ENCODE measurements at regions not wholly inside any gene's neighbourhood (a gene's known extent, or its start where the extent isn't known, plus 50 kb on each side); places are given as distances from the start of the nearest gene placed in this dataset.

DNA sequence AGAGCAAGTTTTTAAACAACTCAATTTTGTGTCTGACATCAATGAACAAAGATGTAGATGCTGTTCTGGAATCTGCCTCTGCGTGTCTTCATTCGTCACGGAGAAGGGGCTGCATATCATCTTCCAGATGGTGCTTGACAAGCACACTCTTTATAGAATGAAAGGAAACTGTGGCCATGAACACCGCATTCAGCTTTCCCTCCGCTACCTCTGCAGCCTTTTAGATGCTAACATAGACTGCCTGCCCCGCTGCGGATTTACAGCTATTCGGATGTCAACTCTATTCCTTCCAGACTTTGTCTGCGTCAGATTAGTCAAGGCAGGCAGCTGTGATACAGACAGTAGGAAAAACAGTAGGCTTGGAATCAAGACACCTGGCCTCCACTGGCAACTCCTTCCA is 232.9 kb downstream of the TJP1 start:
- ChIA-PET CTCF (interaction anchor here (1.1 kb wide), 1 partner anchor 21 kb away, joined by 3 read pairs; no protein-coding TSS in a partner anchor), POLR2A (no interaction called here)

DNA sequence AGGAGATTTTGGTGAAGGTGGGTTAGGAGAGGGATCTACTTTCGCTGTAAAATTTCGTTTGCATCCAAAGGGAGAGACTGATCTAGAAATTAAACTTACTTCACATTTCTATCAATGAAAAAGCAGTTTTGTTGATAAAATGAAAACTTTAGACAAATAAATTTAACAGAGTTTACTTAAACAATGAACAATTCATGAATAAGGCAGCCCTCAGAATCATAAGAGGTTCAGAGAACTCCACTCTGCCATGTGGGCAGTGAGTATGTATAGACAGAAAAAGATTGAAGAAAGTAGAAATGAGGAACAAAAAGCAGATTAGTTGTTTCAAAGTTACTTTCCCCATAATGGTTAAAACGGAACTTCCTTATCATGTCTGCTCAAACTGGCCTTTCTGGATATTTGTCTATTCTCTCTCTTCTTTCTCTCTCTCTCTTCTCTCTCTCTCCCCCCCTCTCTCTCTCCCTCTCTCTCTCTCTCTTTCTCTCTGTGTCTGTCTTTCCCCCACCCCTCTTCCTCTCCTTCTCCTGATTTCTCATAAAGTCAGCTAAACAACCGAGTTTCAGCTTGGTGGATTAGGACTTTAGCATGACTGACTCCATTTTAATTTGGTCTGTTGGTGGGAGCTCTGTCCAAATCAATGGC is 248.9 kb downstream of the TJP1 start:
- ChIA-PET POLR2A (interaction anchor here (0.7 kb wide), 1 partner anchor 142 kb away, joined by 3 read pairs; no protein-coding TSS in a partner anchor), CTCF (interaction anchor here (1.1 kb wide), 1 partner anchor 23 kb away, joined by 4 read pairs; no protein-coding TSS in a partner anchor)
- DNase-seq (ENCODE audit: low read depth, low spot score): no peak
- TF ChIP-seq, protein P1, sequence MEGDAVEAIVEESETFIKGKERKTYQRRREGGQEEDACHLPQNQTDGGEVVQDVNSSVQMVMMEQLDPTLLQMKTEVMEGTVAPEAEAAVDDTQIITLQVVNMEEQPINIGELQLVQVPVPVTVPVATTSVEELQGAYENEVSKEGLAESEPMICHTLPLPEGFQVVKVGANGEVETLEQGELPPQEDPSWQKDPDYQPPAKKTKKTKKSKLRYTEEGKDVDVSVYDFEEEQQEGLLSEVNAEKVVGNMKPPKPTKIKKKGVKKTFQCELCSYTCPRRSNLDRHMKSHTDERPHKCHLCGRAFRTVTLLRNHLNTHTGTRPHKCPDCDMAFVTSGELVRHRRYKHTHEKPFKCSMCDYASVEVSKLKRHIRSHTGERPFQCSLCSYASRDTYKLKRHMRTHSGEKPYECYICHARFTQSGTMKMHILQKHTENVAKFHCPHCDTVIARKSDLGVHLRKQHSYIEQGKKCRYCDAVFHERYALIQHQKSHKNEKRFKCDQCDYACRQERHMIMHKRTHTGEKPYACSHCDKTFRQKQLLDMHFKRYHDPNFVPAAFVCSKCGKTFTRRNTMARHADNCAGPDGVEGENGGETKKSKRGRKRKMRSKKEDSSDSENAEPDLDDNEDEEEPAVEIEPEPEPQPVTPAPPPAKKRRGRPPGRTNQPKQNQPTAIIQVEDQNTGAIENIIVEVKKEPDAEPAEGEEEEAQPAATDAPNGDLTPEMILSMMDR (IDR thresholded peaks at IDR 0.05; ENCODE audit: insufficient read depth, low read length, missing control alignments): no peak
- no peak overlapping the region for H3K4me3 ChIP-seq (ENCODE audit: low read depth, low read length)

More for the DNA sequence above, 232.9 kb downstream of the TJP1 start:
- TF ChIP-seq, protein P1 (IDR thresholded peaks at IDR 0.05; ENCODE audit: insufficient read depth, low read length, missing control alignments): no peak
- no peak overlapping the region for H3K4me3 ChIP-seq (ENCODE audit: low read depth, low read length)
- DNase-seq (ENCODE audit: low read depth, low spot score): no peak

DNA sequence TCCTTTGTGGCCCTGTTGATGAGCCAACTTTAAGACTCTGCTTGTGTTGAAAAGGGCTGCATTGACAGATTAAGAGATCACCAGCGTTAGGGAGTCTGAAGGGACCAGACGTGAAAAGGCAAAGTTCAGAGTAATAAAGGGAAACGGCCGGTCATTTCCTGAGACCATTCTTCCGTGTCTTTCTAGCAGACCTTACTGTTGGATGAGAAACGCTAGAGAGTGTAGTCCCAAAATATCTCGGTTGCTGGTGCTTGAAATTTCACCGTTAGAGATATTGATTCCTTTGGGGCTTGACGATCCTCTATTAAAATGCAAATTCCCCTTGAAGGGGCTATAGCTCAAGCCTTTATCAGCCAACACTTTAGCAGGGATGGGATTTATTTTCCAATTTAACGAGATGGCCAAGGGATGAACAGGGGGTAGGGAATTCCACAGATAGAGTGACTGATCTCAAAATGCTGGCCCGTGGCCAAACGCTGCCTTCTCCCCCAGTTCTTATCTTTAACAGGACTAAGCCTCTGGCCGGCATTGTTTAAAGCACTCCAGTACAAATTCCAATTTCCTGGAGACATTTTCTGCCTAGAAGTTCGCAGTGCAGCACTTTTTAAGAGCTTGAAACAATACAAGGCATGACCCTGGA is 250.4 kb downstream of the TJP1 start:
- TF ChIP-seq, protein P1 (IDR thresholded peaks at IDR 0.05; ENCODE audit: insufficient read depth, low read length, missing control alignments): no peak
- ChIA-PET POLR2A (no interaction called here), CTCF (interaction anchor here (1.0 kb wide), 1 partner anchor 10 kb away, joined by 3 read pairs; no protein-coding TSS in a partner anchor)
- no peak overlapping the region; the same call in 1 of the 2 replicates for H3K4me3 ChIP-seq (ENCODE audit: low read depth, low read length)
- DNase-seq (ENCODE audit: low read depth, low spot score): no peak

DNA sequence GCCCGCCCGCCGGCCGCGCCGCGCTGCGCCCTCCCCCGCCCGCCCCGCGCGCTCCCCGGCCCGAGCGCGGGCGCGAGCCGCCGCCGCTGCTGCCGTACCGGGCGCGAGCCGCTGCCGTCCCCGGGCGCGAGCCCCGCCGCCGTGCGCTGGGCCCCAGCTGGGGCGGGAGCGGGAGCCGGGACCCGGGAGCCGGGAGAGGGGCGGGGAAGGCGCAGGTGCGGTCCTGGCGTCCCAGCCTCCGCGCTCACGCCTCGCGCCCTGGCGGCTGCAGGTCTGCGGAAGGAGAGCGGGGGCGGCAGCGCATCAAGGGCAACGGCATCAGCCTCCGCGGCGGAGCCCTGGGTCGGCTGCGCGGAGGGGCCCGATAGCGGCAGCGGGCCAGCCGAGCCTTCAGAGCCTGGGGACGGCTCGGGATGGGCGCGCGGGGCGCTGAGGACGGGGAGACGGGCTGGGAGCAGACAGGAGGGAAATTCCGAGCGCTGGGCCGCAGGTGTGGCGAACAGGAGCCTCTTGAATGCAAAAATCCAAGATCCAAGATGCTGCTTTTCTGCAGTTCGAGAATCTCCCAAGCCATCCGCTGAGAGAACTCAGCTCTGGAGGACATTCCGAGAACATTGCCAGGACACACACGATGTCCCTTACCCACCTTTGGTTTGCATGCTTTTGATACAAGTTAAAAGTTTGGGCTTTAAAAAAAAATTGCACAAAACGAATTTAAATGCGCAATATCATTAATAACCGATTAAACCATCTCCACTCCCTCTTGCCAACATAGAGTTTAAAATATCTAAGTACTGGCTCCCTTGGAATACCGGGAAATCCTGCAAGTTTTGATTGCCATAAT is 251.1 kb downstream of the TJP1 start:
- POLR2A ChIA-PET: no interaction called here

DNA sequence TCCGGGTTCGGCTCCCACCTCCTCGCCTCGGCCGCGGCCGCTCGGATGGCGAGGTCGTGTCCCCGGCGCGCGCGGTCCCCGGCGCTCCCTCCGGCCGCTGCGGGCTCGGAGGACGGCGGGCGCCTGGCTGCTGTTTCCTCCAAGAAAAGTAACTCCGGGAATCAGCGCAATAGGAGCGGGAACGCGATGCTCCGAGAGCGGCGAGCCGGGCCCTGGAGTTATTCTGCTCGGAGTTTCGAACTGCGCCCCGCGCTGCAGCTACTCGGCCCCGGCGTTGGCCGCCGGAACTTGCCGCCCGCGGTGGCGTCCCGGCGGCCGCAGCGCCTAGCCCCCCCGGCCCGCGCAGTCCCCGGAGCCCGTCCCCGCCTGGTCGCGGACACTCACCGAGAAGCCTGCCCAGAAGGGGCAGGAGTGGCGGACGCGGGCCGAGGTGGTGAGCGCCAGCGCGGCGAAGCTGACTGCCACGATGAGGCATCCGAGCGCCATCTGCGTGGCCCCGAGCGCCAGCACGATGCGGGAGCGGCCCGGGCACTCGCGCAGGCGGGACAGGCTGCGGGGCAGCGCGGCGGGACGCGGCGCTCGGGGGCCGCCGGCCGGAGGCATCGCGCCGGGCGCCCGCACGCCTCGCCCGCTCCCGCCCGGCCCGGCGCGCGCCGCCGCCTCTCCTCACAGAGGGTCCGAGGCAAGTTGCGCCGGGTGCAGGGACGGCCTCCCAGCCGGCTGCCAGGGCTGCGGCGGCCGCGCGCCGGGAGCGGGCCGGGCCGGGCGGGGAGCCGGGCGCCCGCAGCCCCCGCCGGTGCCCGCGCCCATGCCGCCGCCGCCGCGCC is 251.9 kb downstream of the TJP1 start:
- no peak for DNase-seq (ENCODE audit: low read depth, low spot score)
- TF ChIP-seq, protein P1 (IDR thresholded peaks at IDR 0.05; ENCODE audit: insufficient read depth, low read length, missing control alignments): no peak
- peak overlapping the region; percentile 57 for H3K4me3 ChIP-seq (ENCODE audit: low read depth, low read length)
- CTCF ChIA-PET: interaction anchor here (1.5 kb wide), 1 partner anchor 10 kb away, joined by 4 read pairs; no protein-coding TSS in a partner anchor
- POLR2A ChIA-PET: no interaction called here

More for the DNA sequence above, 251.1 kb downstream of the TJP1 start:
- H3K4me3 ChIP-seq (ENCODE audit: low read depth, low read length): peak overlapping the region; percentile 45
- DNase-seq (ENCODE audit: low read depth, low spot score): no peak
- CTCF ChIA-PET: no interaction called here
- TF ChIP-seq, protein P1 (IDR thresholded peaks at IDR 0.05; ENCODE audit: insufficient read depth, low read length, missing control alignments): no peak
